IPS-20b (cell line): ENCODE measurements at regions not wholly inside any gene's neighbourhood (a gene's known extent, or its start where the extent isn't known, plus 50 kb on each side); places are given as distances from the start of the nearest gene placed in this dataset.

Experiments
- H3K27ac ChIP-seq: one replicate; pipeline ENCODE4 v1.5.1; 2013; ENCODE audit warnings: low read length
- H3K27me3 ChIP-seq: 2 replicates; pipeline ENCODE4 v1.6.1; 2013; ENCODE audit warnings: mild to moderate bottlenecking, low read length, inconsistent platforms; ENCODE audit not compliant: insufficient read depth
- H3K36me3 ChIP-seq: 2 replicates; pipeline ENCODE4 v1.6.1; 2013; ENCODE audit warnings: low read depth, mild to moderate bottlenecking, inconsistent platforms, low read length, moderate library complexity; ENCODE audit not compliant: insufficient read depth
- H3K4me1 ChIP-seq: 2 replicates; pipeline ENCODE4 v1.6.1; 2013; ENCODE audit warnings: mild to moderate bottlenecking, control low read depth, inconsistent platforms, low read length, moderate library complexity; ENCODE audit not compliant: insufficient read depth
- H3K4me3 ChIP-seq: 2 replicates; pipeline ENCODE4 v1.5.1; 2013; ENCODE audit warnings: mild to moderate bottlenecking, low read length, inconsistent platforms
- H3K9ac ChIP-seq: 2 replicates; pipeline ENCODE4 v1.6.1; 2013; ENCODE audit warnings: low read depth, mild to moderate bottlenecking, inconsistent platforms, low read length, moderate library complexity
- H3K9me3 ChIP-seq: 2 replicates; pipeline ENCODE4 v1.6.1; 2013; ENCODE audit warnings: mild to moderate bottlenecking, low read depth, low read length, inconsistent platforms; ENCODE audit not compliant: insufficient read depth

DNA sequence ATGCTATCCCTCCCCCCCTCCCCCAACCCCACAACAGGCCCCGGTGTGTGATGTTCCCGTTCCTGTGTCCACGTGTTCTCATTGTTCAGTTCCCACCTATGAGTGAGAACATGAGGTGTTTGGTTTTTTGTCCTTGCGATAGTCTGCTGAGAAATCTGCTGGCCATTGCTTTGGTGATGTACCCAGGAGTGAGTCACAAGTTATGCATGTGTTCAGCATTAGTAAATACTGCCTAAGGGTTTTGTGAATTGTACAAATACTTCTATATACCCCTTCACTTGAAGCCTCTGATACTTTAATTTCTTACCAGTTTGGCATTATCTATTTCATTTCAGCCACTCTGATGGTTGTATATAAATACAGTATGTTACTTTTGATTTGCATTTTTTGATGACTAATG, 711.3 kb upstream of the GJE1 start:
- no peaks in the 10 kb centered on the region for H3K9me3 ChIP-seq
- no peaks in the 10 kb centered on the region for H3K36me3 ChIP-seq
- H3K9ac ChIP-seq, result no peak overlapping the region
- H3K27ac ChIP-seq, result no peak overlapping the region
- H3K4me1 ChIP-seq, result no peaks in the 10 kb centered on the region
- no peak overlapping the region for H3K4me3 ChIP-seq
- no peaks in the 10 kb centered on the region for H3K27me3 ChIP-seq

- H3K36me3 ChIP-seq, result no peaks in the 10 kb centered on the region
- H3K4me3 ChIP-seq, result no peak overlapping the region
- H3K9ac ChIP-seq, result no peak overlapping the region
- H3K4me1 ChIP-seq, result no peaks in the 10 kb centered on the region
- no peaks in the 10 kb centered on the region for H3K9me3 ChIP-seq
- H3K27me3 ChIP-seq, result no peaks in the 10 kb centered on the region
- H3K27ac ChIP-seq, result no peak overlapping the region
Observed at GRCh38 chr6:141418076-141418475, 714.6 kb upstream of the GJE1 start.

GRCh38 chr6:141415896-141416295, 716.8 kb upstream of the GJE1 start:
- Histone ChIP-seq H3K4me3 (no peak overlapping the region), H3K36me3 (no peaks in the 10 kb centered on the region), H3K27ac (no peak overlapping the region), H3K9ac (no peak overlapping the region), H3K9me3 (no peaks in the 10 kb centered on the region; the same call in 1 of the 2 replicates), H3K27me3 (no peaks in the 10 kb centered on the region), H3K4me1 (no peaks in the 10 kb centered on the region)

GRCh38 chr6:141413196-141413595, 719.5 kb upstream of the GJE1 start:
- no peaks in the 10 kb centered on the region for H3K27me3 ChIP-seq
- no peak overlapping the region for H3K4me3 ChIP-seq
- H3K27ac ChIP-seq, result no peak overlapping the region
- H3K9ac ChIP-seq, result no peak overlapping the region
- H3K36me3 ChIP-seq, result no peaks in the 10 kb centered on the region
- H3K4me1 ChIP-seq, result no peaks in the 10 kb centered on the region
- H3K9me3 ChIP-seq, result peaks cover 21% of the 10 kb centered on the region

GRCh38 chr6:141406761-141407160, 726.0 kb upstream of the GJE1 start:
- H3K27ac ChIP-seq, result no peak overlapping the region
- H3K4me1 ChIP-seq, result no peaks in the 10 kb centered on the region
- H3K9me3 ChIP-seq, result peaks cover 48% of the 10 kb centered on the region
- no peaks in the 10 kb centered on the region for H3K27me3 ChIP-seq
- H3K4me3 ChIP-seq, result no peak overlapping the region
- H3K36me3 ChIP-seq, result no peaks in the 10 kb centered on the region
- H3K9ac ChIP-seq, result no peak overlapping the region

DNA sequence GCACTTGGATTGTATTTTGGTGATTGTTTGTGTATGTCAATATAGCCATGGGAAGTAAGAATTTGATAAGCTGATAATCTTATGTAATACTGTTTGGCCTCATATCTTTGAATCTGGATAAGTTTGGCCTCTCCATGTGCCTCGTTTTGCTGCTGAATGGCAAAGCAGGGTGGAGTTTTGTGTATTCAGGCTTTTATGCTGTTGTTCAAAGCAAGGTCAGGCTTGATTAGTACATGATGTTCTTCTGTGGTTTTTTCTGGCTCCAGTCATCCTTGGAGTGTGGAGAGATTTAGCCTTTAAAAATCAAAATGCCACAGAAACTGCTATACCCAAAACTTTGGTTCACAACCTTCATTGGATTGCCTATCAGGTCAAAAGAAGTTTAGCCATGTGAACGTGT, 728.9 kb upstream of the GJE1 start:
- Histone ChIP-seq H3K4me3 (no peak overlapping the region), H3K27me3 (no peaks in the 10 kb centered on the region), H3K36me3 (no peaks in the 10 kb centered on the region), H3K27ac (no peak overlapping the region), H3K9me3 (peaks cover 33% of the 10 kb centered on the region), H3K9ac (no peak overlapping the region), H3K4me1 (no peaks in the 10 kb centered on the region)

- no peaks in the 10 kb centered on the region for H3K27me3 ChIP-seq
- no peak overlapping the region for H3K9ac ChIP-seq
- no peak overlapping the region for H3K4me3 ChIP-seq
- H3K4me1 ChIP-seq, result no peaks in the 10 kb centered on the region
- H3K9me3 ChIP-seq, result peaks cover 26% of the 10 kb centered on the region
- H3K27ac ChIP-seq, result no peak overlapping the region
- H3K36me3 ChIP-seq, result no peaks in the 10 kb centered on the region
Observed at GRCh38 chr6:141403103-141403502, 729.6 kb upstream of the GJE1 start.

GRCh38 chr6:141402489-141402888, 730.2 kb upstream of the GJE1 start:
- Histone ChIP-seq H3K9me3 (peaks cover 20% of the 10 kb centered on the region; the same call in 1 of the 2 replicates), H3K36me3 (no peaks in the 10 kb centered on the region), H3K27ac (no peak overlapping the region), H3K9ac (no peak overlapping the region), H3K4me1 (no peaks in the 10 kb centered on the region), H3K27me3 (no peaks in the 10 kb centered on the region), H3K4me3 (no peak overlapping the region)

- H3K4me1 ChIP-seq, result no peaks in the 10 kb centered on the region
- no peaks in the 10 kb centered on the region for H3K36me3 ChIP-seq
- peaks cover 14% of the 10 kb centered on the region; the same call in 1 of the 2 replicates for H3K9me3 ChIP-seq
- no peak overlapping the region for H3K9ac ChIP-seq
- H3K27me3 ChIP-seq, result no peaks in the 10 kb centered on the region
- H3K27ac ChIP-seq, result no peak overlapping the region
- H3K4me3 ChIP-seq, result no peak overlapping the region
Observed at GRCh38 chr6:141401851-141402250, 730.9 kb upstream of the GJE1 start.

GRCh38 chr6:141401168-141401567, 731.6 kb upstream of the GJE1 start:
- Histone ChIP-seq H3K27me3 (no peaks in the 10 kb centered on the region), H3K4me3 (no peak overlapping the region), H3K27ac (no peak overlapping the region), H3K4me1 (no peaks in the 10 kb centered on the region), H3K36me3 (no peaks in the 10 kb centered on the region), H3K9ac (no peak overlapping the region), H3K9me3 (peaks cover 7% of the 10 kb centered on the region; the same call in 1 of the 2 replicates)

GRCh38 chr6:141398949-141399348, 733.8 kb upstream of the GJE1 start:
- Histone ChIP-seq H3K4me3 (no peak overlapping the region), H3K9ac (no peak overlapping the region), H3K27ac (no peak overlapping the region), H3K9me3 (no peaks in the 10 kb centered on the region), H3K4me1 (no peaks in the 10 kb centered on the region), H3K36me3 (no peaks in the 10 kb centered on the region), H3K27me3 (no peaks in the 10 kb centered on the region)

DNA sequence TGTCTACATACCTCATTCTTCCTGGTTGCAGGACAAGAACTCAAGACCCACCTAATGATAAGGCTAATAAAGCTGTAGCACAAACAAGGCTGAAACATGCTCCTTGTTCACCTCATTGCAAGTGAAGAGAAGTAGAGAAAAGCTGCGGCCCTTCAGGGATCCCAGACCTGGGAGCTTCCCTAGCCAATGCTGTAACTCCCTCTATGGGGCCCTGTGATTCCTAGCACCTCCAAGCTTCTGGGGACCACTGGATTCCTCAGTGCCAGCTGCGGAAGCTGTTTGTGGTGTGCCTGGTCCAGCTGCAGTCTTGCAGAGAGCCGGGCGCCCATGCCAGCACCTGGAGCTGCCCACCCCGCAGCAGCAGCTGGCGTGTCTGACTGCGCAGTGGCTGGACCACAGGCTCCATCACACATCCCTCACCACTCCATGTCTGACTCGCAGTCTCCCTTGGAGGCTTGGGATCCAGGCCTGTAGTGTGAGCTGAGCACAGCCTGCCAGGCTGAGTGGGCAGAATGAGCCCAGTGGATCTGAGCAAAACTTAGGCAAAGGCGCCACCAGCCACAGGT, 737.2 kb upstream of the GJE1 start:
- no peaks in the 10 kb centered on the region for H3K9me3 ChIP-seq
- H3K36me3 ChIP-seq, result no peaks in the 10 kb centered on the region
- no peak overlapping the region for H3K4me3 ChIP-seq
- H3K27ac ChIP-seq, result no peak overlapping the region
- H3K4me1 ChIP-seq, result no peaks in the 10 kb centered on the region
- H3K9ac ChIP-seq, result no peak overlapping the region
- no peaks in the 10 kb centered on the region for H3K27me3 ChIP-seq
